SK-N-SH (cell line): ENCODE measurements at regions not wholly inside any gene's neighbourhood (a gene's known extent, or its start where the extent isn't known, plus 50 kb on each side); places are given as distances from the start of the nearest gene placed in this dataset.

Source experiments
- CTCF ChIA-PET: fragments of 300-600, 350-600 bp; formaldehyde crosslinking; extraction: SDS; loops from one replicate; lab custom pipeline; 2021; lab: Yijun Ruan, JAX
- POLR2A ChIA-PET: fragments of 350-600 bp; sonication (Branson Sonifier 250); formaldehyde crosslinking; extraction: SDS; loops from one replicate; lab custom pipeline; 2020; ENCODE audit warnings: antibody characterized with exemption, inconsistent platforms; lab: Yijun Ruan, JAX
- DNase-seq: peaks from one replicate; pipeline ENCODE4 v3.0.0; 2012
- H2AFZ ChIP-seq: fragments of 200-600 bp; sonication (generic); 2 replicates; pipeline ENCODE4 v1.8.1; 2016; ENCODE audit warnings: antibody characterized with exemption, mild to moderate bottlenecking, low read depth
- H3F3A ChIP-seq: fragments of 200-600 bp; sonication (generic); replicated peaks from 2 replicates; pipeline ENCODE3; 2016; ENCODE audit warnings: antibody characterized with exemption, mild to moderate bottlenecking; ENCODE audit not compliant: insufficient read depth
- H3K27ac ChIP-seq, 2 experiments: fragments of 200-500 bp in 1 of 2; fragments of 200-600 bp in 1 of 2; sonication (Bioruptor generic) in 1 of 2; sonication (generic), shearing (Covaris generic) in 1 of 2; 2 replicates each; pipeline versions ENCODE4 v1.5.1 to v1.6.1; 2014 to 2016; ENCODE audit warnings: low read depth in 2 of 2, inconsistent platforms in 1 of 2, low read length in 1 of 2, mild to moderate bottlenecking in 1 of 2, mixed read lengths in 1 of 2
- H3K27me3 ChIP-seq: fragments of 200-600 bp; sonication (generic), shearing (Covaris generic); 2 replicates; pipeline ENCODE4 v1.6.1; 2016; ENCODE audit warnings: mixed run types; ENCODE audit not compliant: insufficient read depth
- H3K36me3 ChIP-seq, 2 experiments: fragments of 200-500 bp in 1 of 2; fragments of 200-600 bp in 1 of 2; sonication (Bioruptor generic) in 1 of 2; sonication (generic) in 1 of 2; replicated peaks in 1 of 2; 2 replicates each; pipeline versions ENCODE3 to v1.5.1; 2014 to 2016; ENCODE audit warnings: low read length in 1 of 2, mild to moderate bottlenecking in 1 of 2; ENCODE audit not compliant: insufficient read depth in 2 of 2, control insufficient read depth in 1 of 2
- H3K4me1 ChIP-seq, 2 experiments: fragments of 200-500 bp in 1 of 2; fragments of 200-600 bp in 1 of 2; sonication (Bioruptor generic) in 1 of 2; sonication (generic), shearing (Covaris generic) in 1 of 2; 2 replicates each; pipeline versions ENCODE4 v1.5.1 to v1.6.1; 2014 to 2016; ENCODE audit warnings: low read depth in 1 of 2, low read length in 1 of 2, mixed run types in 1 of 2; ENCODE audit not compliant: insufficient read depth in 2 of 2, control insufficient read depth in 1 of 2
- H3K4me2 ChIP-seq: fragments of 200-600 bp; sonication (generic), shearing (Covaris generic); 2 replicates; pipeline ENCODE4 v1.6.1; 2017; ENCODE audit warnings: mixed run types
- H3K4me3 ChIP-seq, 2 experiments: fragments of 200-500 bp in 1 of 2; fragments of 200-600 bp in 1 of 2; sonication (Bioruptor generic) in 1 of 2; sonication (generic), shearing (Covaris generic) in 1 of 2; 2 replicates each; pipeline versions ENCODE4 v1.5.1 to v1.8.1; 2014 to 2016; ENCODE audit warnings: low read depth in 2 of 2, inconsistent platforms in 1 of 2, low read length in 1 of 2, mild to moderate bottlenecking in 1 of 2, mixed read lengths in 1 of 2, moderate library complexity in 1 of 2
- H3K79me2 ChIP-seq: fragments of 200-600 bp; sonication (generic); 2 replicates; pipeline ENCODE4 v1.8.1; 2017; ENCODE audit warnings: mild to moderate bottlenecking; ENCODE audit not compliant: insufficient read depth
- H3K9ac ChIP-seq: fragments of 200-600 bp; sonication (generic); 2 replicates; pipeline ENCODE4 v1.6.1; 2017; ENCODE audit warnings: mixed run types
- H3K9me2 ChIP-seq: fragments of 200-600 bp; sonication (generic); 2 replicates; pipeline ENCODE4 v1.6.1; 2017; ENCODE audit warnings: mixed run types
- H3K9me3 ChIP-seq: fragments of 200-600 bp; sonication (generic); 2 replicates; pipeline ENCODE4 v1.6.1; 2017; ENCODE audit warnings: mixed run types, mild to moderate bottlenecking, moderate library complexity
- H4K20me1 ChIP-seq: fragments of 200-600 bp; sonication (generic); 2 replicates; pipeline ENCODE4 v1.6.1; 2017; ENCODE audit warnings: mild to moderate bottlenecking, mixed run types; ENCODE audit not compliant: insufficient read depth
- ELF1 ChIP-seq: IDR thresholded peaks from 2 replicates; pipeline ENCODE4 v1.4.0; 2012
- EP300 ChIP-seq, 2 experiments: IDR thresholded peaks; 2 replicates each; pipeline versions ENCODE4 v1.4.0 to v1.6.1; 2012; ENCODE audit warnings: borderline replicate concordance in 1 of 2, low read depth in 1 of 2, low read length in 1 of 2
- EZH2phosphoT487 ChIP-seq: fragments of 200-600 bp; sonication (generic); IDR thresholded peaks from 2 replicates; pipeline ENCODE4 v1.6.1; 2017; ENCODE audit warnings: low read depth, mixed run types, mild to moderate bottlenecking, antibody characterized with exemption, moderate library complexity, borderline replicate concordance
- FOSL2 ChIP-seq: IDR thresholded peaks from 2 replicates; pipeline ENCODE4 v1.4.0; 2012; ENCODE audit warnings: low read depth, mild to moderate bottlenecking, moderate library complexity, borderline replicate concordance
- JUND ChIP-seq: IDR thresholded peaks from 2 replicates; pipeline ENCODE4 v1.4.0; 2012
- MEF2A ChIP-seq: IDR thresholded peaks from 2 replicates; pipeline ENCODE4 v1.4.0; 2012; ENCODE audit warnings: low read depth, borderline replicate concordance
- NFIC ChIP-seq: IDR thresholded peaks from 2 replicates; pipeline ENCODE4 v1.4.0; 2012; ENCODE audit warnings: borderline replicate concordance
- NRF1 ChIP-seq: IDR thresholded peaks from 2 replicates; pipeline ENCODE4 v1.6.1; 2012; ENCODE audit warnings: low read depth, mild to moderate bottlenecking, low read length
- POLR2AphosphoS5 ChIP-seq: IDR thresholded peaks from 2 replicates; pipeline ENCODE4 v1.6.1; 2012; ENCODE audit warnings: low read depth, low read length
- RCOR1 ChIP-seq: fragments of 150-350 bp; IDR thresholded peaks from 2 replicates; pipeline ENCODE4 v1.6.1; 2017; ENCODE audit warnings: antibody characterized with exemption, low read length
- RFX5 ChIP-seq: IDR thresholded peaks from 2 replicates; pipeline ENCODE4 v1.6.1; 2012; ENCODE audit warnings: mild to moderate bottlenecking, improper control_type of control experiment, low read length
- RXRA ChIP-seq: IDR thresholded peaks from 2 replicates; pipeline ENCODE4 v1.4.0; 2012; ENCODE audit warnings: low read depth, mild to moderate bottlenecking, borderline replicate concordance
- SIN3A ChIP-seq: IDR thresholded peaks from 2 replicates; pipeline ENCODE4 v1.6.1; 2012; ENCODE audit warnings: low read depth, mild to moderate bottlenecking, low read length, moderate library complexity, borderline replicate concordance
- SMC3 ChIP-seq: IDR thresholded peaks from 2 replicates; pipeline ENCODE4 v1.6.1; 2012; ENCODE audit warnings: low read depth, low read length, improper control_type of control experiment
- TCF12 ChIP-seq: IDR thresholded peaks from 2 replicates; pipeline ENCODE4 v1.4.0; 2012
- USF1 ChIP-seq: IDR thresholded peaks from 2 replicates; pipeline ENCODE4 v1.4.0; 2012; ENCODE audit warnings: low read depth, borderline replicate concordance
- WGBS: methylation state at CpG from one replicate; pipeline ENCODE4 v1.1.6; 2017; ENCODE audit warnings: low lambda C conversion rate; 5-methylcytosine and 5-hydroxymethylcytosine counted together

DNA sequence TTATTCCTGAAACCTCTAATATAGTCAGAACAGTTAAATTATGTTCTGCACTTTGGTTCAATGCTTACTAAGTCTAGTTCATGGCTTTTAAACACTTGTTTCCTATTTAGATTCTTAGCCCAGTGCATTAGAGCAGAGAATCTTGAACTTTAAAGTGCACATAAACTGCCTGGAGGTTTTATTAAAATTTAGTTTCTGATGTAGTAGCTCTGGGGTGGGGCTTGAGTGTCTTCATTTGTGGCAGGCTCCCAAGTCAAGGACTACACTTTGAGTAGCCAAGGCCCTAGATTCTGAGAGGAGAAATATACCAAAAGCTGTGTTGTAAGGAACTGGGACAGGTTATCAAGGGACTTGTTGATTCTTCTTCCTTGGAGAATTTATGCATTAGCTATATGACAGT, 1604.2 kb downstream of the KHDRBS2 start:
- CTCF ChIA-PET, result no interaction called here
- no peaks in the 10 kb centered on the region for H3K79me2 ChIP-seq
- H3K4me2 ChIP-seq, result no peak overlapping the region
- no peak overlapping the region for H3K4me3 ChIP-seq
- H2AFZ ChIP-seq, result no peak overlapping the region
- no peaks in the 10 kb centered on the region for H3K4me1 ChIP-seq
- H3F3A ChIP-seq, result no peaks in the 10 kb centered on the region
- no peak overlapping the region for H3K27ac ChIP-seq
- no peak for DNase-seq
- no peaks in the 10 kb centered on the region for H3K27me3 ChIP-seq
- H3K36me3 ChIP-seq, result no peaks in the 10 kb centered on the region
- H3K9ac ChIP-seq, result no peak overlapping the region
- no peaks in the 10 kb centered on the region for H4K20me1 ChIP-seq
- no peak for TF ChIP-seq EP300 (IDR thresholded peaks at IDR 0.05; ENCODE audit: borderline replicate concordance in 1 of 2, low read depth in 1 of 2, low read length in 1 of 2)
- TF ChIP-seq EZH2phosphoT487, result no peak
- no peak for TF ChIP-seq FOSL2
- TF ChIP-seq USF1, result no peak
- no peak for TF ChIP-seq NRF1
- TF ChIP-seq JUND, result no peak
- TF ChIP-seq TCF12, result no peak
- no peak for TF ChIP-seq SMC3
- no peak for TF ChIP-seq SIN3A
- TF ChIP-seq NFIC, result no peak
- TF ChIP-seq RFX5, result no peak
- no peak for TF ChIP-seq POLR2AphosphoS5
- TF ChIP-seq RXRA, result no peak
- TF ChIP-seq RCOR1, result no peak
- H3K9me3 ChIP-seq, result no peaks in the 10 kb centered on the region
- H3K9me2 ChIP-seq, result no peaks in the 10 kb centered on the region
- POLR2A ChIA-PET, result no interaction called here

DNA sequence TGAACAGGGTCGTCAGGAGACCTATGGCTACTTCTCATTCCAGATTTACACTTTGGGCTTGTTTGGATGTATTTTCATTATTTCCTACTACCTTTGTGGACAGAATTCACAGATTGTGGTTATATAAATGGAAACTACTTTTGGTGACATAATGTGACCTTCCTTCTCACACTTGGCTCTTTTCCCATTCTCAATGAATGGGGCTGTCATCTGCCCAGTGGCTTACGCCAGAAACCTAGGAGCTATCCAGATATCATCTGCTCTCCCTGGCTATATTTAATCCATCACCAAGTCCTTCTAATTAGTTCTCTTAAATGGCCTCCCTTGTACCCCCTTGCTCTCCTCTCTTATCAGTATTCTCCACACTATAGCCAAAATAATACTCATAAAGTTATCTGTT, 1606.8 kb downstream of the KHDRBS2 start:
- Histone ChIP-seq H3F3A (no peaks in the 10 kb centered on the region), H3K4me3 (no peak overlapping the region), H3K9me3 (no peaks in the 10 kb centered on the region), H3K36me3 (no peaks in the 10 kb centered on the region), H3K27ac (no peak overlapping the region), H3K9me2 (no peaks in the 10 kb centered on the region), H3K9ac (no peak overlapping the region), H4K20me1 (no peaks in the 10 kb centered on the region), H2AFZ (no peak overlapping the region), H3K79me2 (no peaks in the 10 kb centered on the region), H3K27me3 (no peaks in the 10 kb centered on the region), H3K4me1 (no peaks in the 10 kb centered on the region)
- ChIA-PET CTCF (no interaction called here), POLR2A (no interaction called here)
- WGBS, result 0% methylated on average over 2 of the region's 2 CpGs
- no peak for DNase-seq
- TF ChIP-seq TCF12 (no peak), SMC3 (no peak), ELF1 (no peak), MEF2A (no peak), EZH2phosphoT487 (no peak), SIN3A (no peak)
- TF ChIP-seq, all 33 proteins: peak for 0
- H3K4me2 ChIP-seq, result no peak overlapping the region
